Left ventricle myocardium inferior (tissue), 1 donor: ENCODE measurements at regions not wholly inside any gene's neighbourhood (a gene's known extent, or its start where the extent isn't known, plus 50 kb on each side); places are given as distances from the start of the nearest gene placed in this dataset.

Source experiments
- DNase-seq: peaks from one replicate; pipeline ENCODE4 v3.0.0-alpha.2; 2020
- H3K27ac ChIP-seq: fragments of 200-600 bp; replicated peaks from 2 replicates; pipeline ENCODE4 v1.8.0; 2021
- H3K27me3 ChIP-seq: fragments of 200-600 bp; 2 replicates; pipeline ENCODE4 v1.8.0; 2021; ENCODE audit warnings: low read depth
- H3K36me3 ChIP-seq: fragments of 200-600 bp; 2 replicates; pipeline ENCODE4 v1.8.0; 2021
- H3K4me1 ChIP-seq: fragments of 200-600 bp; 2 replicates; pipeline ENCODE4 v1.8.0; 2021
- H3K4me3 ChIP-seq: fragments of 200-600 bp; 2 replicates; pipeline ENCODE4 v1.8.0; 2021; ENCODE audit warnings: mild to moderate bottlenecking, moderate library complexity
- H3K9me3 ChIP-seq: fragments of 200-600 bp; replicated peaks from 2 replicates; pipeline ENCODE4 v1.8.0; 2021
- intact Hi-C: fragments of 100-400 bp; cut with micrococcal nuclease; formaldehyde crosslinking; loops from one replicate; pipeline ENCODE4 v1.11.0; 2022
- TF ChIP-seq, protein P1 (sequence below): fragments of 200-600 bp; IDR thresholded peaks from 2 replicates; pipeline ENCODE4 v1.8.0; 2021; ENCODE audit warnings: antibody characterized with exemption, mild to moderate bottlenecking, borderline replicate concordance
- donor health status: DM: no; HTN: yes; CAD: no; lungs with severe emphysema.

DNA sequence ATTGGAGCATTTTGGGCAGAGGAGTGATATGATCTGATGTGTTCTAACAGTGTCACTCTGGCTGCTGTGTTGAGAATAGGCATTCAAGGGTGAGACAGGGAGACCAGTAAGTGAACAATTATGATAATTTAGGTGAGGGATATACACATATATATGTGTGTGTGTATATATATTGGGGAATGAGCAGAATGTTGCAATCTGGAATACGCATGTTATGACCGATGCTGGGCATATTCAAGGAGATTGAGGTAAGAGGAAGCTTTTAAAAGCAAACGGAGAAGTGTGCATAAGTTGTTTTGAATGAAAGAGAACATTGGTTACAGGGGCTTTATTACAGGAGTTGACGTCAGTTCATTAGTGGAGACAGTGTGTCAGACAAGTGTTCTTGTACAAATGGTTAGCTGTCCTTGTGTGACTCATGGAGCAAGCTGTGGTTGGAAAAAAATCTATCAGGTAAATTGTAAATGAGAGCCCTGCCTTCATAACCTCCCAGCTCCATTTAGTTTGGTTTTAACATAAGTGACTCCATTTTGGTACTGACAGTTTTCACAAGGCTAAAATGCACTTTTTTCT is 442.5 kb upstream of the LCORL start:
- TF ChIP-seq, protein P1, sequence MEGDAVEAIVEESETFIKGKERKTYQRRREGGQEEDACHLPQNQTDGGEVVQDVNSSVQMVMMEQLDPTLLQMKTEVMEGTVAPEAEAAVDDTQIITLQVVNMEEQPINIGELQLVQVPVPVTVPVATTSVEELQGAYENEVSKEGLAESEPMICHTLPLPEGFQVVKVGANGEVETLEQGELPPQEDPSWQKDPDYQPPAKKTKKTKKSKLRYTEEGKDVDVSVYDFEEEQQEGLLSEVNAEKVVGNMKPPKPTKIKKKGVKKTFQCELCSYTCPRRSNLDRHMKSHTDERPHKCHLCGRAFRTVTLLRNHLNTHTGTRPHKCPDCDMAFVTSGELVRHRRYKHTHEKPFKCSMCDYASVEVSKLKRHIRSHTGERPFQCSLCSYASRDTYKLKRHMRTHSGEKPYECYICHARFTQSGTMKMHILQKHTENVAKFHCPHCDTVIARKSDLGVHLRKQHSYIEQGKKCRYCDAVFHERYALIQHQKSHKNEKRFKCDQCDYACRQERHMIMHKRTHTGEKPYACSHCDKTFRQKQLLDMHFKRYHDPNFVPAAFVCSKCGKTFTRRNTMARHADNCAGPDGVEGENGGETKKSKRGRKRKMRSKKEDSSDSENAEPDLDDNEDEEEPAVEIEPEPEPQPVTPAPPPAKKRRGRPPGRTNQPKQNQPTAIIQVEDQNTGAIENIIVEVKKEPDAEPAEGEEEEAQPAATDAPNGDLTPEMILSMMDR = no peak
- Histone ChIP-seq H3K9me3 (peaks cover 3% of the 10 kb centered on the region), H3K4me1 (no peaks in the 10 kb centered on the region), H3K36me3 (no peaks in the 10 kb centered on the region), H3K27ac (no peak overlapping the region), H3K27me3 (no peaks in the 10 kb centered on the region), H3K4me3 (no peak overlapping the region)
- DNase-seq = no peak
- intact Hi-C loops = no loop called here

DNA sequence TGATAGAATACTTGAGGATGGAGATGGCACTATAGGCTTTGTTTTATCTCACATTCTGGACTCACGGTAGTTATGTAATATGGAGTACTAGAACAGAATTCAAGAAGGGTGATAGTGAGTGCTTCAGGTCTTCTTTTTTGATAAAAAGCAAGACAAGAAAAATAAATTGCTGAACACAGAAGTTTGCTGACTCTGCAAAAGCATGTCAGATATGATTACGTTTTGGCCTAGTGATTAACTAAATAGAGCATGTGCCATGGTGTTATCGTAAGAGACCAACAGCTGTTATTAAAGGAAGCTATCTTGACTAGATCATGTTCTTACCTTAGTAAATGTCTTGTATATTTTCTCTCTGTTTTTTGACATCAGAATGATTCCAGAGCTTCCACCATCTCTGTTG is 436.9 kb upstream of the LCORL start:
- no peak overlapping the region for H3K27ac ChIP-seq
- no peak for DNase-seq
- intact Hi-C loops = no loop called here
- TF ChIP-seq, protein P1 = no peak
- H3K4me1 ChIP-seq = no peaks in the 10 kb centered on the region
- no peaks in the 10 kb centered on the region for H3K27me3 ChIP-seq
- no peaks in the 10 kb centered on the region for H3K36me3 ChIP-seq
- H3K9me3 ChIP-seq = peaks cover 3% of the 10 kb centered on the region
- no peak overlapping the region for H3K4me3 ChIP-seq

DNA sequence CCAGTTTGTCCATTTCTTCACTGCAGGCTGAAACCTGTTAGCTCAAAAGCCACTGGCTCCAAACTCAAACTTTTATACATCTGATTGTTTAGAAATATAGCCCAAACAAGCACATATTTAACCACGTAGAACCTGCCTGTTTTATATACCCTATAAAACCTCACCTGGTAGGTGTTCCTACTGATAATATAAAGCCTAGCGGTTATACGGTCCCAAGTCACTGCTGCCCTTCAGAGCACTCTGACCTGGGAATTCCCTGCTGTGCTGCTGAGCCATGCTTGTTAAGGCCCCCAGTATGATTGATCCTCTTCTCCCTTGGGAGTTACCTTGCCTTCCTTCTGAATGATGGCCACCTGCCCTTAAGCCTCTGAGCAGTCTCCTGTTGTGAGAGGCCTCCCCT is 432.8 kb upstream of the LCORL start:
- H3K27me3 ChIP-seq = no peaks in the 10 kb centered on the region
- no peaks in the 10 kb centered on the region for H3K4me1 ChIP-seq
- no peak overlapping the region for H3K27ac ChIP-seq
- no peak overlapping the region for H3K4me3 ChIP-seq
- DNase-seq = no peak
- intact Hi-C loops = no loop called here
- TF ChIP-seq, protein P1 = no peak
- H3K9me3 ChIP-seq = no peaks in the 10 kb centered on the region
- H3K36me3 ChIP-seq = no peaks in the 10 kb centered on the region

DNA sequence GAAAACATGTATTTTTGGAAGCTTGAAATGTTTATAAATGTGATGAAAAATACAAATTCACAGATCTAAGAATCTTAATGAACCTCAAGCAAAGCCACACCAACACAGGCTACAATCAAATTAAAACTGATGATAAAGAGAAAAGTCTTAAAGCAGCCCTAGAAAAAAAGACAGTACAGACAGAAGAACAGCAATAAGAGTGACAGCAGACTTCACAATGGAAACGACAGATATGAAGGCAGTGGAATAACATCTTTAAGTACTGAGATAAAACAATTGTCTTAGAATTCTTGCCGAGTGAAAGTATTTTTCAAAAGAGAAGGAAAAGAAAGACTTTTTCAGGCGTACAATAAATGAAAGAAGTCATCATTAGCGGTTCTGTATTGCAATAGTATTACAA is 423.6 kb upstream of the LCORL start:
- intact Hi-C loops = no loop called here
- H3K4me3 ChIP-seq = no peak overlapping the region
- no peak overlapping the region for H3K27ac ChIP-seq
- TF ChIP-seq, protein P1 = no peak
- H3K4me1 ChIP-seq = no peaks in the 10 kb centered on the region
- peaks cover 14% of the 10 kb centered on the region for H3K9me3 ChIP-seq
- no peaks in the 10 kb centered on the region for H3K27me3 ChIP-seq
- no peaks in the 10 kb centered on the region for H3K36me3 ChIP-seq
- DNase-seq = no peak

DNA sequence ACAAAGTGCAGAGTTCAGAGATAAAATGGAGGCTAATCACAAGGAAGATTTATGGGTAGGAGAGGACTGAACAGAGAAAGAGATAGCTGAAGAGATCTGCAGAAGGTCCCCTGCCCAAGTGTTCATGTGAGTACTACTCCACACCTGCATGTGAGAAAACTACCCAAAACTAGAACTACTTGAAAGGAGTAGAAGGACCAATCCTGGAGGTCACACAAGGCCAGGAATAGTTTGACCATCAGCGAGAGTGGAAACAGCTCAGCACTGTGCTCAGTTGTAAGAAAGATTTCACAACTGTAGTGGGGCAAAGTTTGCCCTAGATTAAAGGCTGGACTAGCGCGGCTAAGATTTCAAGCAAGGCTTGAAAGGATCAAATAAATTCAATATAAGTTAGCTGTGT is 422.7 kb upstream of the LCORL start:
- no peak for DNase-seq

More for the DNA sequence above, 422.7 kb upstream of the LCORL start:
- TF ChIP-seq, protein P1 = no peak
- H3K36me3 ChIP-seq = no peaks in the 10 kb centered on the region
- H3K27ac ChIP-seq = no peak overlapping the region
- no peak overlapping the region for H3K4me3 ChIP-seq
- no peaks in the 10 kb centered on the region for H3K27me3 ChIP-seq
- no peaks in the 10 kb centered on the region for H3K4me1 ChIP-seq
- intact Hi-C loops = no loop called here
- H3K9me3 ChIP-seq = peaks cover 14% of the 10 kb centered on the region
